Neural cell (in vitro differentiated cells): ENCODE measurements at regions not wholly inside any gene's neighbourhood (a gene's known extent, or its start where the extent isn't known, plus 50 kb on each side); places are given as distances from the start of the nearest gene placed in this dataset.

ENCODE experiments used
- EP300 ChIP-seq: fragments of 450-650 bp; conservative IDR thresholded peaks from 2 replicates; pipeline ENCODE4 v1.6.1; 2014; ENCODE audit warnings: antibody characterized with exemption, mild to moderate bottlenecking, moderate library complexity; ENCODE audit not compliant: poor library complexity, severe bottlenecking
- EZH2 ChIP-seq: fragments of 200-600, 300-800 bp; shearing (Covaris generic), sonication (generic); IDR thresholded peaks from 2 replicates; pipeline ENCODE4 v1.6.1; 2014; ENCODE audit warnings: antibody characterized with exemption, low read length, borderline replicate concordance, mild to moderate bottlenecking; ENCODE audit not compliant: insufficient read depth, poor library complexity, severe bottlenecking
- MXI1 ChIP-seq: fragments of 450-650 bp; conservative IDR thresholded peaks from 2 replicates; pipeline ENCODE4 v1.6.1; 2014; ENCODE audit warnings: antibody characterized with exemption, mild to moderate bottlenecking; ENCODE audit not compliant: poor library complexity, severe bottlenecking
- POLR2AphosphoS5 ChIP-seq: IDR thresholded peaks from 2 replicates; pipeline ENCODE4 v1.6.1; 2012
- RAD21 ChIP-seq: fragments of 450-650 bp; conservative IDR thresholded peaks from 2 replicates; pipeline ENCODE4 v1.6.1; 2014; ENCODE audit warnings: antibody characterized with exemption, mild to moderate bottlenecking, moderate library complexity
- SMC3 ChIP-seq: fragments of 450-650 bp; conservative IDR thresholded peaks from 2 replicates; pipeline ENCODE4 v1.6.1; 2014; ENCODE audit warnings: antibody characterized with exemption, mild to moderate bottlenecking, moderate library complexity; ENCODE audit not compliant: poor library complexity
- TAF1 ChIP-seq: IDR thresholded peaks from 2 replicates; pipeline ENCODE4 v1.6.1; 2012; ENCODE audit warnings: low read depth
- TF ChIP-seq, protein P1 (sequence below): fragments of 450-650 bp; IDR thresholded peaks from 2 replicates; pipeline ENCODE4 v1.5.1; 2014; ENCODE audit warnings: antibody characterized with exemption, mild to moderate bottlenecking, moderate library complexity; ENCODE audit not compliant: poor library complexity, severe bottlenecking
- TF ChIP-seq, protein P2 (sequence below): IDR thresholded peaks from 2 replicates; pipeline ENCODE4 v1.6.1; 2012; ENCODE audit warnings: borderline replicate concordance

DNA sequence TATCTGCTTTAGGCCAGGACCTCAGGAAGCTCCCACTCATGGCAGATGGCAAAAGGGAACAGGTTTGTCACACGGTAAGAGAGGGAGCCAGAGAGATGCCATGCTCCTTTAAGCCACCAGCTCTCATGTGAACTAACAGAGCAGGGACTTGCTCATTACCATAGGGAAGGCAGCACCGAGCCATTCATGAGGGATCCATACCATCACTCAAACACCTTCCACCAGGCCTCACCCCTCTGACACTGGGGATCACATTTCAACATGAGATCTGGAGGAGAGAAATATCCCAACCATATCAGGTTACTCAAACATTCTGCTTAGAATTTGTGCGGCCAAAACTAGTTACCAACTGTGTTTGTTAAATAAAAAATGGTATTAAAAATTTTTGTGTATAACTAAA lies 427.0 kb downstream of the UQCRFS1 start:
- TF ChIP-seq, protein P1, sequence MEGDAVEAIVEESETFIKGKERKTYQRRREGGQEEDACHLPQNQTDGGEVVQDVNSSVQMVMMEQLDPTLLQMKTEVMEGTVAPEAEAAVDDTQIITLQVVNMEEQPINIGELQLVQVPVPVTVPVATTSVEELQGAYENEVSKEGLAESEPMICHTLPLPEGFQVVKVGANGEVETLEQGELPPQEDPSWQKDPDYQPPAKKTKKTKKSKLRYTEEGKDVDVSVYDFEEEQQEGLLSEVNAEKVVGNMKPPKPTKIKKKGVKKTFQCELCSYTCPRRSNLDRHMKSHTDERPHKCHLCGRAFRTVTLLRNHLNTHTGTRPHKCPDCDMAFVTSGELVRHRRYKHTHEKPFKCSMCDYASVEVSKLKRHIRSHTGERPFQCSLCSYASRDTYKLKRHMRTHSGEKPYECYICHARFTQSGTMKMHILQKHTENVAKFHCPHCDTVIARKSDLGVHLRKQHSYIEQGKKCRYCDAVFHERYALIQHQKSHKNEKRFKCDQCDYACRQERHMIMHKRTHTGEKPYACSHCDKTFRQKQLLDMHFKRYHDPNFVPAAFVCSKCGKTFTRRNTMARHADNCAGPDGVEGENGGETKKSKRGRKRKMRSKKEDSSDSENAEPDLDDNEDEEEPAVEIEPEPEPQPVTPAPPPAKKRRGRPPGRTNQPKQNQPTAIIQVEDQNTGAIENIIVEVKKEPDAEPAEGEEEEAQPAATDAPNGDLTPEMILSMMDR = no peak
- TF ChIP-seq EZH2 (no peak), RAD21 (no peak), POLR2AphosphoS5 (no peak), SMC3 (no peak), EP300 (no peak), TAF1 (no peak), MXI1 (no peak)
- TF ChIP-seq, protein P2, sequence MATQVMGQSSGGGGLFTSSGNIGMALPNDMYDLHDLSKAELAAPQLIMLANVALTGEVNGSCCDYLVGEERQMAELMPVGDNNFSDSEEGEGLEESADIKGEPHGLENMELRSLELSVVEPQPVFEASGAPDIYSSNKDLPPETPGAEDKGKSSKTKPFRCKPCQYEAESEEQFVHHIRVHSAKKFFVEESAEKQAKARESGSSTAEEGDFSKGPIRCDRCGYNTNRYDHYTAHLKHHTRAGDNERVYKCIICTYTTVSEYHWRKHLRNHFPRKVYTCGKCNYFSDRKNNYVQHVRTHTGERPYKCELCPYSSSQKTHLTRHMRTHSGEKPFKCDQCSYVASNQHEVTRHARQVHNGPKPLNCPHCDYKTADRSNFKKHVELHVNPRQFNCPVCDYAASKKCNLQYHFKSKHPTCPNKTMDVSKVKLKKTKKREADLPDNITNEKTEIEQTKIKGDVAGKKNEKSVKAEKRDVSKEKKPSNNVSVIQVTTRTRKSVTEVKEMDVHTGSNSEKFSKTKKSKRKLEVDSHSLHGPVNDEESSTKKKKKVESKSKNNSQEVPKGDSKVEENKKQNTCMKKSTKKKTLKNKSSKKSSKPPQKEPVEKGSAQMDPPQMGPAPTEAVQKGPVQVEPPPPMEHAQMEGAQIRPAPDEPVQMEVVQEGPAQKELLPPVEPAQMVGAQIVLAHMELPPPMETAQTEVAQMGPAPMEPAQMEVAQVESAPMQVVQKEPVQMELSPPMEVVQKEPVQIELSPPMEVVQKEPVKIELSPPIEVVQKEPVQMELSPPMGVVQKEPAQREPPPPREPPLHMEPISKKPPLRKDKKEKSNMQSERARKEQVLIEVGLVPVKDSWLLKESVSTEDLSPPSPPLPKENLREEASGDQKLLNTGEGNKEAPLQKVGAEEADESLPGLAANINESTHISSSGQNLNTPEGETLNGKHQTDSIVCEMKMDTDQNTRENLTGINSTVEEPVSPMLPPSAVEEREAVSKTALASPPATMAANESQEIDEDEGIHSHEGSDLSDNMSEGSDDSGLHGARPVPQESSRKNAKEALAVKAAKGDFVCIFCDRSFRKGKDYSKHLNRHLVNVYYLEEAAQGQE = no peak
